ENCODE measurements at regions not wholly inside any gene's neighbourhood (a gene's known extent, or its start where the extent isn't known, plus 50 kb on each side); places are given as distances from the start of the nearest gene placed in this dataset.

GRCh38 chr3:118337649-118338048 is 697.0 kb downstream of the IGSF11 start:
- TF ChIP-seq CTCF (conservative IDR thresholded peaks at IDR 0.05; ENCODE audit: low read depth in 2 of 2) (no peak), EZH2phosphoT487 (IDR thresholded peaks at IDR 0.05; ENCODE audit: unreplicated experiment) (no peak), POLR2AphosphoS5 (IDR thresholded peaks at IDR 0.05; ENCODE audit: low read depth) (no peak), CREB1 (CRISPR knock-in tag; IDR thresholded peaks at IDR 0.05; ENCODE audit: low read depth) (no peak), REST (IDR thresholded peaks at IDR 0.05; ENCODE audit: unreplicated experiment) (no peak), STAT1 (IDR thresholded peaks at IDR 0.05; ENCODE audit: unreplicated experiment) (no peak), EZH2 (IDR thresholded peaks at IDR 0.05; ENCODE audit: low read depth, unreplicated experiment) (no peak), NANOG (IDR thresholded peaks at IDR 0.05; ENCODE audit: borderline replicate concordance) (no peak), JUNB (IDR thresholded peaks at IDR 0.05; ENCODE audit: unreplicated experiment) (no peak)

All from GM23338 (cell line).